ENCODE measurements at regions not wholly inside any gene's neighbourhood (a gene's known extent, or its start where the extent isn't known, plus 50 kb on each side); places are given as distances from the start of the nearest gene placed in this dataset.

- TF ChIP-seq CTCF (IDR thresholded peaks at IDR 0.05) (no peak), POLR2A (IDR thresholded peaks at IDR 0.05) (no peak)
These were observed 79.5 kb upstream of the OLIG3 start for GRCh38 chr6:137573739-137574138.

All from lower leg skin (tissue), 3 donors.